Limb (tissue), 2 donors: ENCODE measurements at regions not wholly inside any gene's neighbourhood (a gene's known extent, or its start where the extent isn't known, plus 50 kb on each side); places are given as distances from the start of the nearest gene placed in this dataset.
A peak's percentile ranks its signal among the peaks of the same experiment; 100 is the strongest.
"Not testable (repeated sequence)": the region's sequence is repeated elsewhere in the genome, so short reads cannot be mapped to it uniquely, and the experiment has no call there.

Source experiments
- DNase-seq, 2 donors: peaks; one replicate each; pipeline ENCODE4 v3.0.0-alpha.2; 2016; ENCODE audit errors: extremely low spot score in 2 of 2

GRCh38 chr6:71007298-71007697, 50.4 kb upstream of the B3GAT2 start:
- DNase-seq: not testable (repeated sequence)

- DNase-seq: peak in 1 of 2 donors; percentile 27
Observed at GRCh38 chr6:71011871-71012371, 55.1 kb upstream of the B3GAT2 start.

- DNase-seq: peak; percentile 31 to 76
Observed at GRCh38 chr6:71012866-71013469, 56.1 kb upstream of the B3GAT2 start.

GRCh38 chr6:71015392-71015791, 58.5 kb upstream of the B3GAT2 start:
- DNase-seq: no peak

GRCh38 chr6:71028236-71028876, 71.5 kb upstream of the B3GAT2 start:
- DNase-seq: no peak

- DNase-seq: no peak
Observed at GRCh38 chr6:71028877-71029252, 72.0 kb upstream of the B3GAT2 start.

- no peak for DNase-seq
Observed at GRCh38 chr6:71029555-71029954, 72.7 kb upstream of the B3GAT2 start.

GRCh38 chr6:71031912-71032311, 75.1 kb upstream of the B3GAT2 start:
- DNase-seq: no peak

- DNase-seq: no peak
Observed at GRCh38 chr6:71033171-71033570, 76.3 kb upstream of the B3GAT2 start.

- DNase-seq: no peak
Observed at GRCh38 chr6:71033890-71034289, 77.0 kb upstream of the B3GAT2 start.

- no peak for DNase-seq
Observed at GRCh38 chr6:71034563-71035345, 77.9 kb upstream of the B3GAT2 start.

GRCh38 chr6:71035871-71036270, 79.0 kb upstream of the B3GAT2 start:
- no peak for DNase-seq

- DNase-seq: peak in 1 of 2 donors; percentile 53
Observed at GRCh38 chr6:71038711-71039344, 82.0 kb upstream of the B3GAT2 start.

GRCh38 chr6:71040043-71040442, 83.2 kb upstream of the B3GAT2 start:
- DNase-seq: no peak

- DNase-seq: no peak
Observed at GRCh38 chr6:71040841-71041240, 84.0 kb upstream of the B3GAT2 start.

- no peak for DNase-seq
Observed at GRCh38 chr6:71043902-71044301, 87.0 kb upstream of the B3GAT2 start.

- no peak for DNase-seq
Observed at GRCh38 chr6:71044753-71045152, 87.9 kb upstream of the B3GAT2 start.

GRCh38 chr6:71045296-71045695, 88.4 kb upstream of the B3GAT2 start:
- no peak for DNase-seq

GRCh38 chr6:71047417-71047816, 90.6 kb upstream of the B3GAT2 start:
- no peak for DNase-seq

GRCh38 chr6:71048320-71049164, 91.7 kb upstream of the B3GAT2 start:
- DNase-seq: no peak

GRCh38 chr6:71049198-71049770, 92.4 kb upstream of the B3GAT2 start:
- no peak for DNase-seq
